Stimulated activated CD4-positive, alpha-beta T cell treated with anti-CD3 and anti-CD28 coated beads, TNF-alpha, amount 100 ng/mL, for 4 hours (primary cell): ENCODE measurements at regions not wholly inside any gene's neighbourhood (a gene's known extent, or its start where the extent isn't known, plus 50 kb on each side); places are given as distances from the start of the nearest gene placed in this dataset.

Experiments used
- DNase-seq, 3 experiments: peaks; one replicate each; pipeline ENCODE4 v3.0.0-alpha.2; 2020; ENCODE audit warnings: low read depth in 3 of 3

GRCh38 chr2:100660851-100661584 is 98.2 kb downstream of the PDCL3 start:
- DNase-seq = no peak

GRCh38 chr2:100662866-100663265 is 100.1 kb downstream of the PDCL3 start:
- no peak for DNase-seq

GRCh38 chr2:100664021-100664755 is 101.4 kb downstream of the PDCL3 start:
- DNase-seq = no peak

- no peak for DNase-seq
Measured at GRCh38 chr2:100664756-100665101, 101.9 kb downstream of the PDCL3 start.

GRCh38 chr2:100666996-100667395 is 104.2 kb downstream of the PDCL3 start:
- DNase-seq = no peak

GRCh38 chr2:100667801-100668200 is 105.0 kb downstream of the PDCL3 start:
- DNase-seq = no peak

- no peak for DNase-seq
Measured at GRCh38 chr2:100670232-100670631, 107.4 kb downstream of the PDCL3 start.

GRCh38 chr2:100673115-100673514 is 110.3 kb downstream of the PDCL3 start:
- no peak for DNase-seq

GRCh38 chr2:100673691-100674485 is 111.1 kb downstream of the PDCL3 start:
- no peak for DNase-seq

GRCh38 chr2:100674666-100675065 is 111.9 kb downstream of the PDCL3 start:
- no peak for DNase-seq

- no peak for DNase-seq
Measured at GRCh38 chr2:100675373-100675772, 112.6 kb downstream of the PDCL3 start.

GRCh38 chr2:100675855-100676254 is 113.1 kb downstream of the PDCL3 start:
- DNase-seq = no peak

GRCh38 chr2:100676346-100676745 is 113.6 kb downstream of the PDCL3 start:
- DNase-seq = no peak

GRCh38 chr2:100677611-100678185 is 114.9 kb downstream of the PDCL3 start:
- DNase-seq = no peak

GRCh38 chr2:100679211-100679610 is 116.4 kb downstream of the PDCL3 start:
- no peak for DNase-seq

- no peak for DNase-seq
Measured at GRCh38 chr2:100682536-100682935, 119.7 kb downstream of the PDCL3 start.

GRCh38 chr2:100683231-100683630 is 120.4 kb downstream of the PDCL3 start:
- DNase-seq = no peak

GRCh38 chr2:100691846-100692245 is 128.1 kb upstream of the NPAS2 start:
- no peak for DNase-seq

- DNase-seq = no peak
Measured at GRCh38 chr2:100692381-100692780, 127.6 kb upstream of the NPAS2 start.

- DNase-seq = no peak
Measured at GRCh38 chr2:100692906-100693305, 127.0 kb upstream of the NPAS2 start.

GRCh38 chr2:100699131-100699530 is 120.8 kb upstream of the NPAS2 start:
- DNase-seq = no peak

- DNase-seq = no peak
Measured at GRCh38 chr2:100702438-100703109, 117.4 kb upstream of the NPAS2 start.
